ENCODE measurements at regions not wholly inside any gene's neighbourhood (a gene's known extent, or its start where the extent isn't known, plus 50 kb on each side); places are given as distances from the start of the nearest gene placed in this dataset.

- DNase-seq (ENCODE audit: low spot score), result no peak
Observed at GRCh38 chr5:6169660-6170059, 208.7 kb downstream of the MED10 start.

- no peak for DNase-seq (ENCODE audit: low spot score)
Observed at GRCh38 chr5:6166698-6167394, 211.5 kb downstream of the MED10 start.

GRCh38 chr5:6163913-6164312 is 214.4 kb downstream of the MED10 start:
- DNase-seq (ENCODE audit: low spot score), result no peak

GRCh38 chr5:6162175-6162574 is 216.2 kb downstream of the MED10 start:
- DNase-seq (ENCODE audit: low spot score), result no peak

- DNase-seq (ENCODE audit: low spot score), result no peak
Observed at GRCh38 chr5:6161257-6161656, 217.1 kb downstream of the MED10 start.

- no peak for DNase-seq (ENCODE audit: low spot score)
Observed at GRCh38 chr5:6159832-6160430, 218.4 kb downstream of the MED10 start.

GRCh38 chr5:6158974-6159831 is 219.1 kb downstream of the MED10 start:
- peak; percentile 84 for DNase-seq (ENCODE audit: low spot score)

GRCh38 chr5:6154216-6154615 is 224.1 kb downstream of the MED10 start:
- no peak for DNase-seq (ENCODE audit: low spot score)

- no peak for DNase-seq (ENCODE audit: low spot score)
Observed at GRCh38 chr5:6146271-6146670, 232.1 kb downstream of the MED10 start.

GRCh38 chr5:6145616-6146237 is 232.6 kb downstream of the MED10 start:
- DNase-seq (ENCODE audit: low spot score), result no peak

GRCh38 chr5:6143523-6143922 is 234.8 kb downstream of the MED10 start:
- no peak for DNase-seq (ENCODE audit: low spot score)

- DNase-seq (ENCODE audit: low spot score), result no peak
Observed at GRCh38 chr5:6142353-6142752, 236.0 kb downstream of the MED10 start.

GRCh38 chr5:6140219-6140618 is 238.1 kb downstream of the MED10 start:
- DNase-seq (ENCODE audit: low spot score), result no peak

- no peak for DNase-seq (ENCODE audit: low spot score)
Observed at GRCh38 chr5:6135977-6136376, 242.4 kb downstream of the MED10 start.

- DNase-seq (ENCODE audit: low spot score), result no peak
Observed at GRCh38 chr5:6134281-6134680, 244.1 kb downstream of the MED10 start.

- DNase-seq (ENCODE audit: low spot score), result no peak
Observed at GRCh38 chr5:6125781-6126180, 252.6 kb downstream of the MED10 start.

- no peak for DNase-seq (ENCODE audit: low spot score)
Observed at GRCh38 chr5:6118691-6119090, 259.7 kb downstream of the MED10 start.

- DNase-seq (ENCODE audit: low spot score), result no peak
Observed at GRCh38 chr5:6117212-6117611, 261.1 kb downstream of the MED10 start.

- no peak for DNase-seq (ENCODE audit: low spot score)
Observed at GRCh38 chr5:6115852-6116251, 262.5 kb downstream of the MED10 start.

- no peak for DNase-seq (ENCODE audit: low spot score)
Observed at GRCh38 chr5:6112538-6112937, 265.8 kb downstream of the MED10 start.

GRCh38 chr5:6112125-6112524 is 266.2 kb downstream of the MED10 start:
- no peak for DNase-seq (ENCODE audit: low spot score)

GRCh38 chr5:6111131-6111530 is 267.2 kb downstream of the MED10 start:
- DNase-seq (ENCODE audit: low spot score), result no peak
